GM12878 (cell line): ENCODE measurements at regions not wholly inside any gene's neighbourhood (a gene's known extent, or its start where the extent isn't known, plus 50 kb on each side); places are given as distances from the start of the nearest gene placed in this dataset.
"Not testable (repeated sequence)": the region's sequence is repeated elsewhere in the genome, so short reads cannot be mapped to it uniquely, and the experiment has no call there.

Source experiments
- ATAC-seq: fragments of 200-7000 bp; cut with Tn5 transposase; 3 replicates; pipeline ENCODE4 v1.9.1; 2020; ENCODE audit warnings: mild to moderate bottlenecking, moderate library complexity
- BruUV-seq: library from RNA; stranded (reverse); fragments of 400-500 nt; replicated peaks from 2 replicates; lab custom pipeline; 2021; lab: Mats Ljungman, UMichigan
- CTCF ChIA-PET: fragments of 300-600 bp; sonication (Branson Sonifier 250); formaldehyde crosslinking; extraction: SDS; loops from one replicate; lab custom pipeline; 2021; ENCODE audit warnings: inconsistent platforms; lab: Yijun Ruan, JAX
- POLR2A ChIA-PET: fragments of 350-600 bp; formaldehyde crosslinking; extraction: SDS; loops from one replicate; lab custom pipeline; 2021; ENCODE audit warnings: inconsistent platforms; lab: Charles Lee
- RAD21 ChIA-PET: fragments of 300-600 bp; sonication (Branson Sonifier 250); formaldehyde crosslinking; loops from one replicate; lab custom pipeline; 2023; ENCODE audit warnings: antibody characterized with exemption; ENCODE audit not compliant: unreplicated experiment; lab: Charles Lee
- SMC1A ChIA-PET: fragments of 300-600 bp; sonication (Branson Sonifier 250); formaldehyde crosslinking; loops from one replicate; lab custom pipeline; 2023; ENCODE audit not compliant: unreplicated experiment, uncharacterized antibody; lab: Charles Lee
- DNase-seq: peaks from one replicate; pipeline ENCODE4 v3.0.0-alpha.2; 2011; ENCODE audit warnings: low read depth, low spot score
- FAIRE-seq: peaks from 3 replicates; lab custom pipeline; 2011; peaks lifted over from hg19 to GRCh38; lab: Jason Lieb, UNC
- H2AFZ ChIP-seq: 2 replicates; pipeline ENCODE4 v1.6.0; 2011; ENCODE audit warnings: low read depth, low read length, control low read depth; ENCODE audit not compliant: control insufficient read depth
- H3K27ac ChIP-seq: 2 replicates; pipeline ENCODE4 v1.5.1; 2011; ENCODE audit warnings: control low read depth; ENCODE audit not compliant: control insufficient read depth, insufficient read depth
- H3K27me3 ChIP-seq, 2 experiments: replicated peaks in 1 of 2; 2 replicates each; pipeline versions ENCODE4 v1.6.0 to v1.6.1; 2011; ENCODE audit warnings: low read length in 1 of 2; ENCODE audit not compliant: control insufficient read depth in 2 of 2, insufficient read depth in 2 of 2
- H3K36me3 ChIP-seq, 2 experiments: 2 replicates each; pipeline ENCODE4 v1.5.1; 2011; ENCODE audit warnings: low read length in 1 of 2; ENCODE audit not compliant: control insufficient read depth in 2 of 2, insufficient read depth in 2 of 2
- H3K4me1 ChIP-seq: 2 replicates; pipeline ENCODE4 v1.6.1; 2011; ENCODE audit warnings: mild to moderate bottlenecking, low read length, moderate library complexity, mixed read lengths; ENCODE audit not compliant: control insufficient read depth, insufficient read depth
- H3K4me2 ChIP-seq: 2 replicates; pipeline ENCODE4 v1.6.0; 2011; ENCODE audit warnings: control low read depth; ENCODE audit not compliant: control insufficient read depth, insufficient read depth
- H3K4me3 ChIP-seq: fragments of 200-600 bp; sonication (generic); 2 replicates; pipeline ENCODE4 v1.5.1; 2016
- H3K79me2 ChIP-seq: 2 replicates; pipeline ENCODE4 v1.6.0; 2011; ENCODE audit warnings: low read length; ENCODE audit not compliant: control insufficient read depth, insufficient read depth
- H3K9ac ChIP-seq: 2 replicates; pipeline ENCODE4 v1.8.0; 2011; ENCODE audit warnings: low read length, control low read depth, mixed read lengths; ENCODE audit not compliant: control insufficient read depth, insufficient read depth
- H3K9me3 ChIP-seq: replicated peaks from 3 replicates; pipeline ENCODE4 v1.5.1; 2011; ENCODE audit warnings: mild to moderate bottlenecking, low read length; ENCODE audit not compliant: control insufficient read depth, insufficient read depth
- H4K20me1 ChIP-seq: 2 replicates; pipeline ENCODE4 v1.6.0; 2011; ENCODE audit not compliant: control insufficient read depth, insufficient read depth
- ATF2 ChIP-seq: IDR thresholded peaks from 2 replicates; pipeline ENCODE4 v1.6.1; 2012; ENCODE audit warnings: low read length, inconsistent platforms
- CHD1 ChIP-seq: IDR thresholded peaks from 2 replicates; pipeline ENCODE4 v1.6.1; 2012; ENCODE audit warnings: low read depth, low read length, improper control_type of control experiment
- CTCF ChIP-seq, 3 experiments: IDR thresholded peaks in 2 of 3; conservative IDR thresholded peaks in 1 of 3; 2 replicates each; pipeline ENCODE4 v1.5.1; 2011; ENCODE audit warnings: low read depth in 3 of 3, low read length in 3 of 3, mild to moderate bottlenecking in 3 of 3, control low read depth in 2 of 3, moderate library complexity in 2 of 3, inconsistent platforms in 1 of 3, mixed read lengths in 1 of 3; ENCODE audit not compliant: control insufficient read depth in 2 of 3, insufficient read depth in 1 of 3; ENCODE audit errors: extremely low read depth in 1 of 3
- EED ChIP-seq: sonication (generic); IDR thresholded peaks from 2 replicates; pipeline ENCODE4 v1.6.1; 2016; ENCODE audit warnings: antibody characterized with exemption, low read depth
- GABPA ChIP-seq: IDR thresholded peaks from 2 replicates; pipeline ENCODE4 v1.6.1; 2014; ENCODE audit warnings: antibody characterized with exemption, low read depth, mild to moderate bottlenecking, inconsistent platforms
- IKZF2 ChIP-seq, 2 experiments: fragments of 450-650 bp; IDR thresholded peaks; 2 replicates each; pipeline ENCODE4 v1.6.1; 2017; ENCODE audit warnings: mild to moderate bottlenecking in 2 of 2, moderate library complexity in 2 of 2
- PBX3 ChIP-seq: IDR thresholded peaks from 2 replicates; pipeline ENCODE4 v1.6.1; 2011; ENCODE audit warnings: mild to moderate bottlenecking, low read depth, low read length, moderate library complexity; ENCODE audit not compliant: insufficient replicate concordance
- RCOR1 ChIP-seq: conservative IDR thresholded peaks from 2 replicates; pipeline ENCODE4 v1.6.1; 2012; ENCODE audit warnings: low read depth, low read length, improper control_type of control experiment
- WGBS: methylation state at CpG from one replicate; pipeline ENCODE4 v1.1.6; 2016; ENCODE audit warnings: low lambda C conversion rate; ENCODE audit not compliant: insufficient replicate concordance, insufficient coverage; ENCODE audit errors: missing lambda C conversion rate; 5-methylcytosine and 5-hydroxymethylcytosine counted together
- in situ Hi-C: fragments of 300-500 bp; cut with MboI; formaldehyde crosslinking; loops from 9 replicates; pipeline ENCODE4 v1.14.3; 2018; ENCODE audit warnings: mixed read lengths
- intact Hi-C: fragments of 100-400 bp; cut with micrococcal nuclease; formaldehyde crosslinking; loops from one replicate; pipeline ENCODE4 v1.14.2; 2022; ENCODE audit not compliant: unreplicated experiment

GRCh38 chr2:183792165-183792924 lies 668.1 kb downstream of the NUP35 start:
- H3K4me1 ChIP-seq, H3K4me3 ChIP-seq, intact Hi-C loops, H3K36me3 ChIP-seq, H3K9me3 ChIP-seq, H4K20me1 ChIP-seq, DNase-seq, BruUV-seq, POLR2A ChIA-PET, H3K27me3 ChIP-seq, SMC1A ChIA-PET, FAIRE-seq, in situ Hi-C loops, H3K79me2 ChIP-seq, H3K9ac ChIP-seq, H3K4me2 ChIP-seq, H2AFZ ChIP-seq, ATAC-seq, H3K27ac ChIP-seq, RAD21 ChIA-PET, CTCF ChIA-PET: not testable (repeated sequence)
- 82% methylated on average over 24 of the region's 26 CpGs for WGBS

- no peaks in the 10 kb centered on the region for H3K79me2 ChIP-seq
- DNase-seq (no peak), FAIRE-seq (no peak), ATAC-seq (no peak)
- H3K4me1 ChIP-seq: no peaks in the 10 kb centered on the region
- CTCF ChIA-PET: no interaction called here
- POLR2A ChIA-PET: no interaction called here
- no peak overlapping the region for H3K4me2 ChIP-seq
- H3K27me3 ChIP-seq: no peaks in the 10 kb centered on the region
- BruUV-seq: no TSS peak
- in situ Hi-C loops (no loop called here), intact Hi-C loops (no loop called here)
- H3K27ac ChIP-seq: no peak overlapping the region
- no peaks in the 10 kb centered on the region for H3K36me3 ChIP-seq
- no peak overlapping the region for H3K4me3 ChIP-seq
- SMC1A ChIA-PET: no interaction called here
- no peak overlapping the region for H3K9ac ChIP-seq
- no peaks in the 10 kb centered on the region for H4K20me1 ChIP-seq
- no peak for TF ChIP-seq CTCF (IDR thresholded peaks at IDR 0.05 in 2 of 3, conservative IDR thresholded peaks at IDR 0.05 in 1 of 3; ENCODE audit: control insufficient read depth in 2 of 3, extremely low read depth in 1 of 3, insufficient read depth in 1 of 3, low read depth in 3 of 3, low read length in 3 of 3)
- no peak for TF ChIP-seq GABPA
- no peak for TF ChIP-seq ATF2
- no peak for TF ChIP-seq IKZF2 (IDR thresholded peaks at IDR 0.05)
- TF ChIP-seq RCOR1: no peak
- no peak for TF ChIP-seq PBX3
- TF ChIP-seq CHD1: no peak
- TF ChIP-seq EED: no peak
- H3K9me3 ChIP-seq: no peaks in the 10 kb centered on the region
- H2AFZ ChIP-seq: no peak overlapping the region
- RAD21 ChIA-PET: no interaction called here
- 1% methylated on average over 4 of the region's 4 CpGs for WGBS
Measured at GRCh38 chr2:183798535-183798934, 674.3 kb downstream of the NUP35 start.
